Activated naive CD8-positive, alpha-beta T cell treated with anti-CD3 and anti-CD28 coated beads, Interleukin-2, amount 10 ng/mL, durations not matched to agents 7 days and 5 days (primary cell): ENCODE measurements at regions not wholly inside any gene's neighbourhood (a gene's known extent, or its start where the extent isn't known, plus 50 kb on each side); places are given as distances from the start of the nearest gene placed in this dataset.

Experiments
- ATAC-seq: fragments of 150-1000 bp; cut with Tn5 transposase; one replicate; pipeline ENCODE4 v1.10.0; 2021; ENCODE audit warnings: low read depth, moderate library complexity
- POLR2A ChIA-PET: fragments of 350-600 bp; sonication (Branson Sonifier 250); formaldehyde crosslinking; loops from one replicate; lab custom pipeline; 2021; ENCODE audit warnings: antibody characterized with exemption; lab: Charles Lee
- DNase-seq: peaks from one replicate; pipeline ENCODE4 v3.0.0; 2021
- H3K27ac Mint-ChIP-seq: one replicate; pipeline ENCODE4 v1.8.0; 2022; ENCODE audit warnings: mild to moderate bottlenecking, mixed read lengths
- H3K27me3 Mint-ChIP-seq: one replicate; pipeline ENCODE4 v1.8.0; 2022; ENCODE audit warnings: mild to moderate bottlenecking, moderate library complexity, mixed read lengths
- H3K36me3 Mint-ChIP-seq: one replicate; pipeline ENCODE4 v1.8.0; 2021; ENCODE audit warnings: mild to moderate bottlenecking, mixed read lengths
- H3K4me1 Mint-ChIP-seq: one replicate; pipeline ENCODE4 v1.8.0; 2021; ENCODE audit warnings: mixed read lengths
- H3K4me3 Mint-ChIP-seq: one replicate; pipeline ENCODE4 v1.8.0; 2022; ENCODE audit warnings: mild to moderate bottlenecking, moderate library complexity, mixed read lengths
- H3K9me3 Mint-ChIP-seq: one replicate; pipeline ENCODE4 v1.8.0; 2021; ENCODE audit warnings: mixed read lengths

DNA sequence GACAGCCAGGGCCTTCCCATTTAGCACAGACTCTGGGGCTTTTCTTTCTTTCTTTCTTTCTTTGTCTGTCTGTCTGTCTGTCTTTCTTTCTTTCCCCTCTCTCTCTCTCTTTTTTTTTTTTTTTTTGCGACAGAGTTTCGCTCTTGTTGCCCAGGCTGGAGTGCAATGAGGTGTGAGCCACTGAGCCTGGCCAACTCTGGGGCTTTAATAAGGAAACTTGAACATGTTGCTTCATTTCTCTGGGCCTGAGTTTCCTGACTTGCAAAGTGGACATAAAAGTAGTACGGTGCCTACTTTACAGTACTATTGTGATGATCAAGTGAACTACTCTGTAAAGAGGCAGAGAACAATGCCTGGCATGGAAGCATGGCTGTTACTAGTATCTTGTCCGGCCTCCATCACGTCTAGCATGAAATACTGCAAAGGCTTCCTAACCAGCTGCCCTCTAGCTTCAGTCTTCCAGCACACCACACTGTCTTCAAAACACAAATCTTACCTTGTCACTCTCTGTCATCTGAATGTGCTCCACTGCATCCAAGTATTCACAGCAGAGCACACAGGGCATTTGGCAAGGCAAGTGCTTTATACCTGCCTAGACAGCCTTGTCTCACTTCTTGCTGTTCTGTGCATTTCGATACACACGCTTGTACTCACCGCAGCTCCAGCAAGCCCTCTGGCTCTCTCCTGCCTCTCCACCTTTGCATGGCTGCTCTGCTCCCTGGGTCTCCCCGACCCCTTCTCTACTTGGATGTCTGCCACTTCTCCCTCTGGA, 96.7 kb downstream of the IRF2BPL start:
- Mint-ChIP-seq H3K27me3 (no peaks in the 10 kb centered on the region), H3K27ac (peak overlapping the region; percentile 83), H3K9me3 (no peaks in the 10 kb centered on the region), H3K4me3 (peak overlapping the region; percentile 55), H3K36me3 (no peaks in the 10 kb centered on the region), H3K4me1 (peaks cover 53% of the 10 kb centered on the region)
- POLR2A ChIA-PET, result interaction anchor here (1.4 to 5.1 kb wide), 2 partner anchors 22 to 97 kb away, joined by 3 to 23 read pairs; partner anchors contain the start of gene IRF2BPL
- ATAC-seq, result no peak
- DNase-seq, result no peak

DNA sequence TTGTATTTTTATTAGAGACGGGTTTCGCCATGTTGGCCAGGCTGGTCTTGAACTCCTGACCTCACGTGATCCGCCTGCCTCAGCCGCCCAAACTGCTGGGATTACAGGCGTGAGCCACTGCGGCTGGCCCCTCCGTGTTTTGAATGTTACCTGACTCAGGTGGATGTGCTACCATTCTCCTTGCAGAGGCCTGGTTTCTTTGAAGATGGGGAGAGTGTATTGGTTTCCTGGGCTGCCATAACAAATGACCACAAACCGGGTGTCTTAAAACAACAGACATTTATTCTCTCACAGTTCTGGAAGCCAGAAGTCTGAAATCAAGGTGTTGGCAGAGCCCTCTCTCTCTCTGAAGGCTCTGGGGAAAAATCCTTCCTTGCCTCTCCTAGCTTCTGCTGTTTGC, 98.0 kb downstream of the IRF2BPL start:
- ATAC-seq (no peak), DNase-seq (no peak)
- no peaks in the 10 kb centered on the region for H3K9me3 Mint-ChIP-seq
- peak overlapping the region; percentile 87 for H3K27ac Mint-ChIP-seq
- H3K4me1 Mint-ChIP-seq, result peaks cover 64% of the 10 kb centered on the region
- peak overlapping the region; percentile 71 for H3K4me3 Mint-ChIP-seq
- POLR2A ChIA-PET, result interaction anchor here (1.0 to 5.1 kb wide), 15 partner anchors 11 to 116 kb away, joined by 3 to 28 read pairs (median 9); partner anchors contain the start of gene IRF2BPL
- H3K36me3 Mint-ChIP-seq, result no peaks in the 10 kb centered on the region
- no peaks in the 10 kb centered on the region for H3K27me3 Mint-ChIP-seq

DNA sequence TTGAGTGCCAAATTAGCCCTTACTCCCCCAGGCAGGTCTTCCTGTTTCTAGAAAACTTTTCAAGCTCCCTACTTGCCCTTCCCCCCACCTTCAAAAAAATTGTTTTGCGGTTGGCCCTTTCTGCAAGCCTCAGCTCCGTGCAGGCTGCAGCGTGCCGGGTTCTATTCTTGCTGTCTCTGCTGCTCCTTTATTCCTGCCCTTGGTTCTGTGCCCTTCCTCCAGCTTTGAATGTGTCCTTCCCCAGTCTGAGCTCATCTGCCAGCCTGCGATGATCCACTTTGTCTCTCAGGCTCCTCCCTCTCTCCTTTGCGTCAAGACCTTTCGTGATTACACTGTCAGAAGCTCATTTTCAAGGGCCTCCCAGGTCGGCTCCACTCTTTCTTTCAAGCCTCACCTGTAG, 98.6 kb downstream of the IRF2BPL start:
- no peaks in the 10 kb centered on the region for H3K27me3 Mint-ChIP-seq
- no peaks in the 10 kb centered on the region for H3K36me3 Mint-ChIP-seq
- DNase-seq (peak; percentile 67), ATAC-seq (peak; percentile 75)
- H3K27ac Mint-ChIP-seq, result peak overlapping the region; percentile 87
- H3K4me3 Mint-ChIP-seq, result peak overlapping the region; percentile 71
- peaks cover 67% of the 10 kb centered on the region for H3K4me1 Mint-ChIP-seq
- POLR2A ChIA-PET, result interaction anchor here (0.8 to 5.1 kb wide), 18 partner anchors 10 to 116 kb away, joined by 3 to 28 read pairs (median 7); partner anchors contain the start of gene IRF2BPL
- no peaks in the 10 kb centered on the region for H3K9me3 Mint-ChIP-seq

DNA sequence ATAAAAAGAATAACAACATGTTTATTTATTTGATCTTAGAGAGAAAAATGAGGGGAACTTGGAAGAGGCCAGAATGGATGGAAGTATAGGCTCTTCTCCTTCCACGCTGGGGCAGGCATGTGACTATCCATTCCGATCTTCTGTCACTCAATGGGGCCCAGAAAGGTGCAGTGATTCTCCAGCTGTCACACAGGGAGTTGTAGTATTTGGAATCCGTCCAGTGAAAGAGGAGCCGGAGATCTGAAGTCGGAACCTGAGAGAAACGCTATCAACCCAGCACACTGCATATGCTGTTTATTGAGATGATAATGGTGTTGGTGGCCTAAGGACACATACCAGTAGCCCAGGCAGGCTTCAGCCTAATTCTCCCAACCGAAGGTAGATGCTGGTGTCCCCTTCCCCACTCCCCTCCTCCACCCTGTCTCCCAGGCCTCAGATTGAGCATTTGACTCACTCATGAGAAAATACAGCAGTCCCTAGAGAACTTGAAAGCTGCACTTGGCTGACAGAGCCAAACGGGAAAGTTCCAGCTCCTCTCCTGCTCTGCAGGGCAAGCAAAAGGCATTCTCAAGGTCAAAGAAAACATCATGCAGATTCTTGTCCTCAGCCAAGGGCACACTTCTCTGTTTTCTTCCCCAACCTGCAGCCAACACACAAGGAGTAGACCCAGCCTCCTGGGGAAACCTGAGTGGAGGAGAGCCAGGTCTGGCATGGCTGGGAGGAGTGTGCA, 100.4 kb downstream of the IRF2BPL start:
- peak overlapping the region; percentile 30 for H3K4me3 Mint-ChIP-seq
- peaks cover 71% of the 10 kb centered on the region for H3K4me1 Mint-ChIP-seq
- no peaks in the 10 kb centered on the region for H3K36me3 Mint-ChIP-seq
- POLR2A ChIA-PET, result interaction anchor here (2.3 to 5.1 kb wide), 7 partner anchors 9 to 105 kb away, joined by 11 to 28 read pairs (median 23); partner anchors contain the start of gene IRF2BPL
- no peak for DNase-seq
- H3K27ac Mint-ChIP-seq, result peak overlapping the region; percentile 87
- H3K9me3 Mint-ChIP-seq, result no peaks in the 10 kb centered on the region
- H3K27me3 Mint-ChIP-seq, result no peaks in the 10 kb centered on the region
- no peak for ATAC-seq

DNA sequence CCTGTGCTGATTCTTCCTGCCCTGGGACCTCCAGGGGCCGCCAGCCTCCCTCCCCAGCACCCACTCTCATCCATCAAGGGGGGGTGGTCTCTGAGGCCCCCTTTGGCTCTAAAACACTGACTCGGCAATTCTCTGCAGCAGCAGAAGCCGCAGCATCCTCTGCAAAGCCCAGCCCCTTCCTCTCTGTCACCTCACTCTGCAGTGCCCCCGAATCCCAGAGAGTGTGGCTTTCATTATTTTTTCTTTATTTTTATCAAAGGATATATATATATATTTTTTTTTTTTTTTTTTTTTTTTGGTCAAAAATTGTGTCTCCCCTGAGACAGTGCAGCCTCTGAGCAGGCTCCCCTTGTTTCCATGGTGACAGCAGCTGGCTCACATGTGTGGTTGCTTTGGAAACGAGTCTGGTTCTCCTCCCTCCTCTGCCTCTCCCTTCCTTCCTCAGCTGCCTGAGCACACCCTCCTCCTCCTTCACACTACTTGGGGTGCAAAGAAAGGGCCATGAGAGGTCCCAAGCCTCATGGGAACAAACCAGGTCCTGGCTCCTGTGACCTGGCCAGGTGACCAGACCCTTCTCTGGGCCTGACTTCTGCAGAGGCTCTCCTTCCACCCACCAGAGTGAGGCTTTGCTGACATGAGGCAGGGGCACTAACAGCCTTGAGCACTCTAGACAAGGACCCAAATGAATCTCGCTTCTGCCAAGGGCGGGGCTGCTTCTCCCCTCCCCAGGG, 100.5 kb downstream of the LRRC74A start:
- DNase-seq (peak; percentile 64), ATAC-seq (peak; percentile 69)
- H3K36me3 Mint-ChIP-seq, result no peaks in the 10 kb centered on the region
- H3K4me3 Mint-ChIP-seq, result peak overlapping the region; percentile 81
- no peaks in the 10 kb centered on the region for H3K9me3 Mint-ChIP-seq
- peak overlapping the region; percentile 88 for H3K27ac Mint-ChIP-seq
- peaks cover 3% of the 10 kb centered on the region for H3K27me3 Mint-ChIP-seq
- POLR2A ChIA-PET, result interaction anchor here (0.6 to 1.9 kb wide), 9 partner anchors 13 to 129 kb away, joined by 3 to 6 read pairs (median 5); no protein-coding TSS in a partner anchor
- peaks cover 70% of the 10 kb centered on the region for H3K4me1 Mint-ChIP-seq

DNA sequence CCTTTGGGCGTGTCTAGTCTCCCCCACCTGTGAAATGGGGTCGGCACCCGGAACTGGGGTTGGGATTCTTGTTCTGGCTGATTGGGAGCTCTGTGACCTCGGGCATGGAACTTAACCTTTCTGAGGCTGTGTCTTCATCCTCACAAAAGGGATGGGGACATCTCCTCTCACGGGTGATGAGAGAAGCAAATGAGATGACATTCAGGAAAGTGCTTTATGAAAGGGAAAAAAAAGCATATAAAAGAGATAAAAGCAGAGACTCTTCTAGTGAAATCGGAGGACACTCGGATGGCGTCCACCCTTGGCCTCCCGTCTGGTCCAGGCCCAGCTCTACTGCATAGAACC, 98.9 kb downstream of the LRRC74A start:
- Mint-ChIP-seq H3K4me3 (no peak overlapping the region), H3K9me3 (no peaks in the 10 kb centered on the region), H3K36me3 (no peaks in the 10 kb centered on the region), H3K27me3 (peaks cover 3% of the 10 kb centered on the region), H3K4me1 (peaks cover 66% of the 10 kb centered on the region), H3K27ac (no peak overlapping the region)
- ATAC-seq, result no peak
- DNase-seq, result no peak
- POLR2A ChIA-PET, result interaction anchor here (0.8 to 1.9 kb wide), 3 partner anchors 11 to 115 kb away, joined by 3 to 6 read pairs (median 6); no protein-coding TSS in a partner anchor

DNA sequence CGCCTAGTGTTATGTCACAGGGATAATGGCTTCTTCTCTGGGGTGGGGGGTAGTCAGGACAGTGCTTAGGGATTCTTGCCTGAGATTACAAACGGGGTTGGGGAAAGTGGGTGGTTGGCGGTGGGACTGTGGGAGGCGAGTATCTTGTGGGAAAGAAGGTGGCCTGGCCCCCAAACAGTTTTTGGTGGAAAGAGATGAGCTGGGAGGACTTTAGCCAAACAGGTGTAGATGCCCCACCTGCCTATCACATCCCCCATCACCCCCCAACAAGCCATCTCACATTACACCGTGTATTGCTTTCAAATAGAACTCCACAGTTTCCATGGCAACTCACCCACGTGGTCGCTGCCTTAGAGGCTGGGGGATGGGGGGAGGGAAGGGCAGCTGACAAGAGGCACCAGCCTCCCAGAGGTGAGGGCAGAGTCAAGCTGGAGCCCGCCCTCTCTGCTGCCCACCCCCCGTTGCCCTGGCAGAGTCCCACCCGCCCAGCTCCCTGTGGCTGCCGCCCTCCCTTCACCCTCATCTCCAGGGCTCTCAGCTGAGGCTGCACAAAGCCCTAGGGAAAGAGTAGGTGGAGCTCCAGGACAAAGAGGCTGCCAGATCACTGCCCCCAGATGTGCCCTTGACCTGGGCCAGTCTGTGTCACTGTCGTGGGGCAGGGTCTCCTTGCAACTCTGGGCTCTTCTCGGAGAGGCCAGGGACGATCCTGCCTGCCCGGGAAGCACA, 98.3 kb downstream of the LRRC74A start:
- no peaks in the 10 kb centered on the region for H3K36me3 Mint-ChIP-seq
- DNase-seq (no peak), ATAC-seq (no peak)
- H3K27me3 Mint-ChIP-seq, result peaks cover 3% of the 10 kb centered on the region
- no peak overlapping the region for H3K4me3 Mint-ChIP-seq
- H3K27ac Mint-ChIP-seq, result no peak overlapping the region
- no peaks in the 10 kb centered on the region for H3K9me3 Mint-ChIP-seq
- peaks cover 67% of the 10 kb centered on the region for H3K4me1 Mint-ChIP-seq
- POLR2A ChIA-PET, result interaction anchor here (0.8 to 2.2 kb wide), 4 partner anchors 11 to 116 kb away, joined by 3 to 8 read pairs (median 6); no protein-coding TSS in a partner anchor

DNA sequence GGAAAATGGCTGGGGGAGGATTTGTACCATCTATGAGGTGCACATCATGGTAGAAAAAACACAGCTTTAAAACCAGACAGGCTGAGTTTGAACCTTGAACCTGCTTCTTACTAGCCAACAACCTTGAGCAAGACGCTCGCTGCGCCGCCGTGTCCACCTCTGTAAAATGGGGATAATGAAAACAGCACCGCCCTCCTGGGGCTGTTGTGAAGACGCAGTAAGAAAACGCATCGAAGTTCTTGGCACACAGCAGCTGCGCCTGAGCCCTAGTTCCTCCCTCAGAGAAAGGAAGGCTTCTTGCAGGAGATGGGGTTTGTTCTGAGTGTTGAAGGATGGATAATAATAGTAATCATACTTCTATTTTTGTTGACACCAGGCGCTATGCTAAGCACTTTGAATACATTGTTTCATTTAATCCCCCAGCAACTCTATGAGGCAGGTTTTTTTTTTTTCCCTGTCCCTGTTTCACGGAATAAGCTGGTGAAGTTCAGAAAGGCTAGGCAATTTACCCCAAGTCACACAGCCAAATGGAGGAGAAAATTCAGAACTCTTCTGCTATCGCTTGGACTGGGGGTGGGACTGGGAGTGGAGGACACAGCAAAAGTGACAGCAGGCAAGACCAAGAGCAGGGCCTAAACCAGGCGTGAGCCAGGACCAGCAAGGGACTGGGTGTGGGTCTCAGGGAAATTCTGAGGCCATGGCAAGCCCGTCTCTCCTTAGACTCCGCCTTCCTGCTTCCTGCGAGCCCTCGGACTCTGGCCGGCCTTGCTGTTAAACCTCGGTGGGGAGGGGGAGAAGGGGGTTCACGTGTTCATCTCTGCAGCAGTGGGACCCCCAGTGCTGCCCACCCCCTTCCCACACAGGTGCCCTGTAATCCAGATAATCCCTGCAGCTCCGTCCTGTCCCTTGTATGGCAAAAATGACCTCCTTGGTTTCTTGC, 97.5 kb downstream of the LRRC74A start:
- ATAC-seq, result no peak
- H3K9me3 Mint-ChIP-seq, result no peaks in the 10 kb centered on the region
- peaks cover 63% of the 10 kb centered on the region for H3K4me1 Mint-ChIP-seq
- no peaks in the 10 kb centered on the region for H3K36me3 Mint-ChIP-seq
- no peak for DNase-seq
- H3K27me3 Mint-ChIP-seq, result peaks cover 3% of the 10 kb centered on the region
- POLR2A ChIA-PET, result interaction anchor here (0.9 to 2.2 kb wide), 2 partner anchors 103 to 122 kb away, joined by 4 to 8 read pairs; no protein-coding TSS in a partner anchor
- no peak overlapping the region for H3K4me3 Mint-ChIP-seq
- H3K27ac Mint-ChIP-seq, result no peak overlapping the region

DNA sequence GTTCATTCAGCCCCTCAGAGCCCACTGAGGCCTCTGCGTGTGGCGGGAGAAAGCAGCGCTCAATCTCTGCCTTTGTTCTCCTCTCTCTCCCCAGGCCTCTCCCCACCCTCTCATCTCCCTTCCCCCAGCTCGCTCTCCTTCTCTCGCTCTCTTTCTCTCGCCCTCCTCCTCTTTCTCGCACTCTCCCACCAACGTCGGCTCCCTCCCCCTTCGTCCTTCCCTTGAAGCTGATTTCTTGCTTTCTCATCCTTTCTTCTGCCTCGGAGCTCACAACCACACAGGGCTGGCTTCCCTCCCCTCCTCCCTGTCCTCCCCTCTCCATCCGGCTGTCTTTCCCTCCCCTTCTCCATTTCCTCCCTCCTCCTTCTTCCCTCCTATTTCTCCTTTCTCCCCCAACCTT, 96.4 kb downstream of the LRRC74A start:
- no peak for DNase-seq
- ATAC-seq, result no peak
- no peaks in the 10 kb centered on the region for H3K9me3 Mint-ChIP-seq
- POLR2A ChIA-PET, result interaction anchor here (0.6 to 2.2 kb wide), 4 partner anchors 33 to 123 kb away, joined by 4 to 8 read pairs (median 4); no protein-coding TSS in a partner anchor
- H3K27me3 Mint-ChIP-seq, result peaks cover 3% of the 10 kb centered on the region
- H3K4me3 Mint-ChIP-seq, result no peak overlapping the region
- peaks cover 63% of the 10 kb centered on the region for H3K4me1 Mint-ChIP-seq
- H3K36me3 Mint-ChIP-seq, result no peaks in the 10 kb centered on the region
- H3K27ac Mint-ChIP-seq, result peak overlapping the region; percentile 67

DNA sequence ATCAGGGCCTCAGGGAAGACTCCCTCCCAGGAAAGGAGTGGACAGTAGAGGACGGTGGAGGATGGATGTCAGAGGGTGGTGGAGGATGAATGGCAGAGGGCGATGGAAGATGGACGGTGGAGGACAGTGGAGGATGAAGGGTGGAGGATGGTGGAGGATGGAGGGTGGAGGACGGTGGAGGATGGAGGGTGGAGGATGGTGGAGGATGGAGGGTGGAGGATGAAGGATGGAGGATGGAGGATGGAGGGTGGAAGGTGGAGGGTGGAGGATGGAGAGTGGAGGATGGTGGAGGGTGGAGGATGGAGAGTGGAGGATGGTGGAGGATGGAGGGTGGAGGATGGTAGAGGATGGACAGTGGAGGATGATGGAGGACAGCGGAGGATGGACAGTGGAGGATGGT, 95.9 kb downstream of the LRRC74A start:
- POLR2A ChIA-PET, result interaction anchor here (1.1 to 5.3 kb wide), 3 partner anchors 7 to 40 kb away, joined by 5 to 28 read pairs (median 26); no protein-coding TSS in a partner anchor
- Mint-ChIP-seq H3K4me1 (peaks cover 60% of the 10 kb centered on the region), H3K27ac (peak overlapping the region; percentile 76), H3K4me3 (no peak overlapping the region), H3K9me3 (no peaks in the 10 kb centered on the region), H3K27me3 (peaks cover 3% of the 10 kb centered on the region), H3K36me3 (no peaks in the 10 kb centered on the region)
- DNase-seq (no peak), ATAC-seq (no peak)

DNA sequence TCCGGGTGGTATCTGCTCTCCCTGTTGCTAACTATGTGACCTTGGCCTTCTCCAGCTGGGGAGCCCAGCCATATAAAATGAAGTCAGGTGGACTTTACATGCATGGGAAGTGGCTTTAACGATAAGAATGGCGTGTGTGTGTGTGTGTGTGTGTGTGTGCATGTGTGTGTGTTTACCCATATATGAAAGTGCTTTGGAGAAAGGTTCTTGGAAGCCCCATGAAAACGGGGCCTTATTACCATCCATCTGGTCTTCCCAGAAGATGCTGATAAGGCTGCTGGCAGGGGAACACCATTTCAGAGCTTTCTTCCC, 94.8 kb downstream of the LRRC74A start:
- POLR2A ChIA-PET, result interaction anchor here (0.5 to 5.3 kb wide), 8 partner anchors 8 to 194 kb away, joined by 3 to 28 read pairs (median 7); partner anchors contain the start of gene IRF2BPL
- H3K27ac Mint-ChIP-seq, result no peak overlapping the region
- H3K36me3 Mint-ChIP-seq, result no peaks in the 10 kb centered on the region
- H3K9me3 Mint-ChIP-seq, result no peaks in the 10 kb centered on the region
- H3K4me3 Mint-ChIP-seq, result no peak overlapping the region
- DNase-seq (no peak), ATAC-seq (no peak)
- peaks cover 3% of the 10 kb centered on the region for H3K27me3 Mint-ChIP-seq
- H3K4me1 Mint-ChIP-seq, result peaks cover 53% of the 10 kb centered on the region
